ENCODE measurements at regions not wholly inside any gene's neighbourhood (a gene's known extent, or its start where the extent isn't known, plus 50 kb on each side); places are given as distances from the start of the nearest gene placed in this dataset.

DNA sequence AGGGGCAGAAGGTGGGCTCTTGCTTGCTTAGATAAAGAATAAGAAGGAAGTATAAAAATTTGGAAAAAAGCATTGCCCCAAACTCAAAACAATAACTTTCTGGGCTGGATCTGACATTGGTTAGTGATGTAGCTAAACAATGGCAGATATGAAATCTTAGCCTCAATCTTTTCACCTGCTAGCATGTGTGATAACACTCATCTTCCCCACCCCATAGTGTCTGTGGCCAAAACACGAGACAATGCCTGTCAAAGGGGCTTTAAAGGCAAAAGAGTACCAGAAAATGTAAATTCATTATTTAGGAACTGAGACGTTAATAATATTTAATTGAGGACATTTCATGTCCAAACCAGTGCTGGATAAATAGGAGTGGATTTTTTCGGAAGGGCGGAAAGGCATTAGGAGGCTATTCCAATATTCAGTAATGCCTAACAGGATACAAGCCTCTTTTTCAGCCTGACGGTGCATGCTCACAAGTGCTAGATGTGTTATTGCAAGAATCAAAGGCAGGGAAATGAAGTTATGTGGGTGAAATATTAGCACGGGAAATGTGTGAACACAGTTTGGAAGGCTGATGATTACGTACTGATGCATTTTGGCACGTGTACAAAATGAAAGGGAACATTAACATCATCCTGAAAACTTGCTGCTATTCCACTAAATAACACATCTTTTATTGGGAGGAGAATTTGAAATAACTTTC lies 395.7 kb downstream of the GALR1 start:
- CTCF ChIA-PET: no interaction called here
- POLR2A ChIA-PET: no interaction called here

DNA sequence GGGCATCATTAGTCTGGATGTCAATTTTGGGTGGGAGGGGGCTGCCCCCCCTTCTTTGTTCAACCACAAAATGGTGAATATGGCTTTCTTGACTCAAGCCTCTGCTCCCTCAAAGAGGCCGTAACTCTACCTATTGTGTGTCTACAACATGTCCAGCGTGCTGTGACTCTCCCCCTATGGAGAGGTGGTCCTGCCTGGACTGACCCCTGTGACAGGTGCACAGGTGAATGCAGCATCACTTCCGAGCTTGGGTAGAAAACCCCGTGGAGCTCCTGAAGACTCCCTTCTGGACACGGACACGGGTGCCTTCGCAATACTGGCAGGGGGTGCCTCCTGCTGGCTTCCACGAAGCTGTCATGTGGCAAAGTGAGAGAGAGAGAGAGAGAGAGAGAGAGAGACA lies 397.8 kb downstream of the GALR1 start:
- ChIA-PET CTCF (no interaction called here), POLR2A (no interaction called here)

DNA sequence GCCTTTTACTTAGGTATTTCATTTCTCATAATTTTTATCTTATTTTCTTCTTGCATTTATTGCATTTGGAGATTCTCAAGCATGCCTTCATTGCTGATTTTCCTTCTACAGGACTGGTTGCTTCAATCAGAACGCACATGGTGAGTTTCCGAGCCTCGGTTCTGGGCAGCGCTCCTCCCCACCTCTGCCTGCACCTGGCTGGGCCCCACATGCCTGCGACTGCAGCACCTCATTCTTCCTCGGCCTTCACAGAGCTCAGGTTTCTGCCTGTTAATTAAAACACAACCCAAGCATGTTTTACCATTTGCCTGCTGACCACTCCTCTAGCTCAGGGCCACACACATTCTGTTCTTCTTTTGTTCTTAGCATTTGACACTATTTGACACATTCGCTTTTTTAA lies 398.8 kb downstream of the GALR1 start:
- CTCF ChIA-PET: interaction anchor here (1.1 kb wide), 1 partner anchor 803 kb away, joined by 3 read pairs; no protein-coding TSS in a partner anchor

DNA sequence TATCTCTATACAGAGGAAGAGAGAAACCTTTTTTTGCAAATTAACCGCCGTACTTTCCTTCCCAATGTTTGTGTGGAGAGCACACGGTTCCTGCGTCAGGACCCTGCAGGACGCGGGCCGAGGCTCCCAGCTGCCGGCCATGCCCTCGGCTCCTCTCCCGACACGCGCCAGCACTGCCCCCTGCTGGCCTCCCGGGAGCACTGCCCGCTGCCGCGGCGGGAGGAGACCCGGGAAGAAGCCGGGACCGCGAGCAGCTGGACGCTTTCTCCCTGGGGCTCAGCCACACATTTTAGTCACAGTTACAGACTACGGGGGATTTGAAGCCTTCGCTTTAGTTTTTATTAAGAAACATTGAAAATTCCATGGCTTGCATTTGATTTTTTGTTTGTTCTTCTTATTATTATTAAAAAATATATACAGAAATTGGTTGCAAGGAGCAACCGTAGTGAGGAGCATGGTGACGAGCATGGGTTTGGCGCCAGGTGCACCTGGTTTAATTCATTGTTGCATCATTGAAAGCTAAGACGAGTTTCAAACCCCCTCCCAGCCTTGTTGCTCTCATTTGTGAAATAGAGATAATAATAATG lies 401.2 kb downstream of the GALR1 start:
- ChIA-PET POLR2A (no interaction called here), CTCF (interaction anchor here (0.7 to 1.1 kb wide), 3 partner anchors 14 to 886 kb away, joined by 3 to 5 read pairs (median 4); no protein-coding TSS in a partner anchor)

More for the DNA sequence above, 398.8 kb downstream of the GALR1 start:
- POLR2A ChIA-PET: no interaction called here

DNA sequence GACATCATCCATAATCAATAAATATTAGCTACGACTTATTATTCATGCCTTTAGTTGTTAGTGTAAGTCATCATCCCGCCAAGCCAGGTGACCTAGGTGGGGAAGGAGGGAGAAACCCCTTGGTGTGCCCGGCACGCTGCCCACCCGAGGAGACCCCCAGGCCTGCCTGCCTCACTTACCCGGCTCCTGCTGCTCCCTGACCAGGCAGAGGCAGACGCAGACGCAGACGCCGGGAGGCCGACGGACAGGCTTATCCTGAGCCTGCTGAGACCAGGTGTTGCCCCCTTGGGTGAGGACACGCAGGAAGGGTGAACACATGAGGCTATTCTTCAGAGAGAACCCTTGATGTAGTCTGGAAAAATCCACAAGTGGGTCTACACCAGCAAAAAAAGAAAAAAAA lies 401.8 kb downstream of the GALR1 start:
- ChIA-PET CTCF (interaction anchor here (0.7 to 1.1 kb wide), 3 partner anchors 14 to 887 kb away, joined by 3 to 5 read pairs (median 4); no protein-coding TSS in a partner anchor), POLR2A (no interaction called here)

DNA sequence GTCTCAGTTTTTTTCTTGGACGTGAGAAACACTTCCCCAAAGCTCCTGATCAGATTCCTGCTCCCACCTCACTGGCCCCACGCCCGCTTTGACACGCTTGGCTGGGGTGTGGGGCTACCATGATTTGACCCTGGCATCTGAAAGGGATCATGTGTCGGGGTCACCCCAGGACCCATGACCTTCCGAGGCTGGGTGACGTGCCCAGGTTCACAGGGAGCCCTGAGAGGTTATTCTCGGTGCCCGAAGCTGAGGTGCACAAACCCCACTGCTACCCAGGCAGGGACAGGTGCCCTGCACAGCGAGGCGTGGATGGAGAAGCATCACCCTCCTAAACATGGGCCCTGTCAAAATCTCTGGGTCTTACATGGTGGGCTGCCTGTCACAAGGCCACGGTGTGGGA lies 404.1 kb downstream of the GALR1 start:
- ChIA-PET CTCF (no interaction called here), POLR2A (no interaction called here)

DNA sequence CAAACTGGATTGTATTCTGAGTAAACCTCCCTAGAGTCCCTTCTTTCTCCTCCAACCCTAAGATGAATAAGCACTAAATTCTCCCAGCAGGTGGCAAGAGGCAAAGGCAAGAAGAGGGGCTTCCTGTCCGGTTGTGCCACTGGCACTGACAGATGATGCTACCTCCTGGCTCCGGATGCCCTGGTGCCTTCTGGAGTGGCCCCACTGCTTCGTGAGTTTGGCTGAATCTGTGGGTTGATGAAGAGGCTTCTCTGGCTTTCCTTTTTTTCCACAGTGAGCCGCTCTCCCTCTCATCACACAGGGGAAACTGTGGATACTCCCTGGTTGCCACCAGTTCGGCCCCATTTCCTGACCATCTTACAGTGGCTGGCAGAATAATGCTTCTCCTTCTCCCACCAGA lies 404.7 kb downstream of the GALR1 start:
- ChIA-PET CTCF (no interaction called here), POLR2A (no interaction called here)

DNA sequence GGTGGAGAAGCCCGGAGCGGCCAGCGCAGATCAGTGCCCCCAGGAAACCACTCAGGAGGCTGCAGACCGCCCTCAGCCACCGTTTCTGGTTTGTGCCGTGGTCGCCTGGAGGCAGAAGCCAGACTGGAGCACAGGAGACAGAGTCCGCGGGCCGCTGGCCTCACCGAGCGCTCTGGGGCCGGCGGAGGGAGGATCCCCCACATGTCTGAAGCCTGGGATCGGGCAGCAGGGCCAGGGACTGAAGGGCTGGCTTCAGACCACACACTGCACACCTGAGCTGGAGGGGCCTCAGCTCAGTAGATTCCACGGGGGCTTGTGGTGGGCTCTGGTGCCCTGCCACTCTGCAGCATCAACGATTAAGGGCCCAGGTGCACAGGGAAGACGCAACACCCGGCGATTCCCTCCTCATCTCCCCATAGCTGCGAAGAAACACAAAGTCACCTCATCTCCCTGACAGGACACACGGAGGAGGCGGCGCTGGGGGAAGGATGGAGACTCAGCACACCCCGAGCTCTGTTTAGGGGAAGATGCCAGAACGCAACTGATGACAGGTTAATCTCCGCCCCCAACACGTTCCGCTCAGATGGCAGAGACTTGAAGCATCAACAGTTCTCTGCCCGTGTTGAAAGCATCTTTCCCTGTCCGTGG lies 408.1 kb downstream of the GALR1 start:
- ChIA-PET CTCF (no interaction called here), POLR2A (no interaction called here)

DNA sequence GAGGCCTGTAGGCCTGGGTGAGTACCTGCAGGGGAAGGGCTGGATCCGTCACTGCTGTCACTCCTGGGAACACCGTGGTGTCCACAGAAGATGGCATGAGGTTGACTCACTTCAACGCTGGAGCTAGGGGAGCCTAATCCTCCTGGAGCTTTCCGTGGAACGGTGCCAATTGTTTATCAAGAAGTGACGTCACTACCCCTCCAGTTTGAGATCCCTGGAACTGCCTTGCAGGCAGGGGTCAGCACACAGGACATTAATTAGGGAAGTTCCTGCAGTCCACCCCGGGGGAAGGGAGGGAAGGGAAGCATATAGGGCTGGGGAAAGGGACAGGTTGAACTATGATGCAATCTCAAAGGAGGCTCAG lies 408.6 kb downstream of the GALR1 start:
- POLR2A ChIA-PET: no interaction called here
- CTCF ChIA-PET: no interaction called here

DNA sequence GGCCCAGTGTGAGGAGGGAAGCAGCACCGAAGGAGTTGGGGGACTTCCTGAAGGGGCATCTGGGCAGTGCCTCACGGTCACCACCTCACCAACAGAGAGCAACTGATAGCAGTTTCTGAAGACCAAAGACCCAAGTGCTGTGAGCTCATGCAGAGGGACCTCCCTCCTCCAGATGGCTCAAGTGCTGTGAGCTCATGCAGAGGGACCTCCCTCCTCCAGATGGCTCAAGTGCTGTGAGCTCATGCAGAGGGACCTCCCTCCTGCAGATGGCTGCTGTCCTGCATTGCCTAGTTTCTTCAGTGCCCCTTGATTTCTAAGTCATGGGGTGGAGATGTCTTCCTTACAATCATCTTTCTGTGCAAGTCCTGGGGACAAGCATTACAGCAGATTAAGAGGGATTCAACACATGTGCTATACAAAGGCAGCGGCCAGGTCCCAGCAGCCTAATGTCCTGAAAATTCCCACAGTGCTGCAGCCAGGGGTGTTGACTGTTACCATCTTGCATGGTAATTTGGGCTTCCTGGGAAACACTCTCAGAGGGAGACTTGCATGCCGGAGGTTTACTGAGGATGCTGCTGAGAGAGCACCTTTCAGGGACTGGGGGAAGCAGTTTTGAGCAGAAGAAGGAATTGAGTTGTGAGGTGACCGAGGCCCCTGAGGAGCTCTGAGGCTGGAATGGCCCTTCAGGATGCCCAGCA lies 409.3 kb downstream of the GALR1 start:
- ChIA-PET POLR2A (no interaction called here), CTCF (no interaction called here)

DNA sequence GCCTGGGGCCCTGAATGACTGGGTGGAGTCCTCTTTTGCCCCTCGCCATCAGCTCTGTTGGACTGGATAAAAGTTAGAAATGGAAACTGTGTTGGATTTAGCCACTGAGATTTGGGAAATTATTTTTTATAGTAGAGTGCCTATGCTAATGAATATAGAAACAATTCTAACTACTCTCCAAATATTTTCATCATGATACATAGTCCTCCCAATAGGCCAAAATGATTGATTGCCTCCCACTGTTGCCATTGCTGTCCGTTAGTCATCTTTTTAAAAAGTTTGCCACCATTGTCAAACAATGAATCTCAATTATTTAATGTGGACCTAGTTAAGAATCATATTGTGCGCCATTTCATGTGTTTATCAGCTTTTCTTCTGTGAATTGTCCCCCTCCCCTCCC lies 417.0 kb downstream of the GALR1 start:
- POLR2A ChIA-PET: no interaction called here

DNA sequence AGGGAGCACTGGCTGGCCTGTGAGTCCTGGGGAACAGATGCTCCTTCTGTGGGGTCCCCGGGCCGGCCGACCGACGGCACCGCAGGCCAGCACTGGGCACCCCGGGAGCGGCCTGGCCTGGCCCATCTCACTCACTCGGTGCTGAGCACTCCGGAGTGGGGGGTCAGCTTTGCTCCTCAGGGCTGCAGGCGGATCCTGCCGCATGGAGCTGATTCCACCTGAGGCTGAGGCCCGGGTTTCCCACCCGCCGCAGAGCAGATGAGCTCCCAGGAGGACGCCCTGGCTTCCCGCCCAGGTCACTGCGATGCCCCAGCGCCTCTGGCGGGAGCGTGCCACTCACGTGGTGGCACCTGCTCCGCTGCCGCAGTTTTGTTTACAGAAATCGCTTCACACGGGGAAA lies 418.6 kb downstream of the GALR1 start:
- CTCF ChIA-PET: no interaction called here
- POLR2A ChIA-PET: no interaction called here

More for the DNA sequence above, 417.0 kb downstream of the GALR1 start:
- CTCF ChIA-PET: no interaction called here

DNA sequence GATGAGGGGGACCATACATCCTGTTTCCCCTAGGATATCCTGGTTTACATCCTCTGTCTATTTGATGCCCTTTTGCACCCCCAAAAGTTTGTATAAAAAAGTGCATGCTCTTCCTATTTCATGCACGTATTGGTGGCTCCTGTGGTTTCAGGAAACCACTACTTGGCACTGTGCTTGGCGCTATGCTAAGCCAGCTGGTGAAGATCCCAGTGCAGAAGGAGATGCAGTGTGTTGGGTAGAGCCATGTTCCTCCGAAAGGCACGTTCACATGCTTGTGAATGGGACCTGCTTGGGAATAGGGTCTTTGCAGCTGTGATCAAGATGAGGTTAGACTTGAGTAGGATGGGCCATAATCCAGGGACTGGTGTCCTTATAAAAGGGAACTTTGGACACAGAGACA lies 419.7 kb downstream of the GALR1 start:
- CTCF ChIA-PET: no interaction called here
- POLR2A ChIA-PET: no interaction called here

DNA sequence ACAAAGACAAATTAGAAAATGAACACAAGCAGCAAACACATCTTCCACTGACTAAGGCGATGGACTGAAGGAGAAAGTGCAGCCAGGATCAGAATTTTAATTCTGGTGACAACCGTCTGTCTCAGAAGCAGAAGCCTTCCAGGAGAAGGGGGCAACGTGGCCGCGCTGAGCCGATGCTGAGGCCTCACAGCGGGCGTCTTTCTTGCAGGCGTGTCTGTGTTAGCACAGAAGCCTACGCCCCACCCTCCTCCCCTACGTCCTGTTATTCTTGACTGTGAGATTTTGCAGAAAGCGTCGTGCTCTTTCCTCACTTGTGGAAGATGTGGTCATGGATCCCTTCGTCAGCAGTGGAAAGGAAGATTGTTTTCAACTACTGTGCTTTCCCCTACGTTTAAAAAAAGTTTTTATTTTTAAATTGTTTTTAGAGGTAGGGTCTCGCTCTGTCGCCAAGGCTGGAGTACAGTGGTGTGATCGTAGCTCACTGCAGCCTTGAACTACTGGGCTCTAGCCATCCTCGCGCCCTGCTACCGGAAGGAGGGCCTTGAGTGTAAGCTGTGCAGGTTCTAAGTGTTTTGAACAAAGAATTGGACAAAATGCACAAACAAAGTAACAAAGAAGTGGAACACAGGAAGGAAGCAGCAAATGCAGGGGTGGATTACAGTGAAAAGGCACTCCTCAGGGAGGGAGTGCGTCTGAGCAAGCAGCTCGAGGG lies 422.0 kb downstream of the GALR1 start:
- ChIA-PET CTCF (no interaction called here), POLR2A (no interaction called here)

DNA sequence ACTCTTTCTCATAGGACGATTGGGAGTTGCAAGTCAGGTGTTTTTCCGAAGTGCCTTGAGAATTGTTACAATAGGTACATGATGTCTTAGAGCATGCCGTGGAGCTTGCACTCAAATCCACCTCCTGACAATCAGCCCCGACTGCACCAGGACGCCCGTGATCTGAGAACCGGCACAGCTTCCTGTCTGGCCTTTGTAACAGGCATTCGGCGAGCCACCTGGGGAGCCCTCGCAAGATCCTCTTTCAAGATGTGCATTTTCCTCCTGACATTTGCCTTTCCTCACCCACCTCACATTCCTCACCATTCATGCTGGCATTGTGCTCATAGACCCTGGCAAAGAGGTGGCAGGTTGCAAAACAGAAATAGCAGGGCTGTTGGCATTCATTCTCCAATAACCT lies 427.3 kb downstream of the GALR1 start:
- POLR2A ChIA-PET: no interaction called here
- CTCF ChIA-PET: no interaction called here

DNA sequence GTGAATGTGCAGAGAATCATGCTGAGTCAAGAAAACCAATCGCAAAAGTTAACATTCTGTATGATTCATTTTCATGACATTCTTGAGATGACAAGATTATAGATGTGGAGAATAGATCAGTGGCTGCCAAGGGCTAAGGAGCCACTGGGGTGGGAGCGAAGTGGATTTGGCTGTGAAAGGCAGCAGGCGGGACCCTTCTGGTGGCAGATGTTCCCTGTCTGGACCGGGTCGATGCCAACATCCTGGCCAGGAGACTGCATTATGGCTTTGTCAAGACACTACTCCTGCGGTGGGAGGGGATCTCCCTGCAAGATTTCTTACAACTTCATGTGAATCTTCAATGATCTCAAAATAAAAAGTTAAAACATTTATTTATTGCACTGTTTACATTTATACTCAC lies 427.9 kb downstream of the GALR1 start:
- POLR2A ChIA-PET: no interaction called here

DNA sequence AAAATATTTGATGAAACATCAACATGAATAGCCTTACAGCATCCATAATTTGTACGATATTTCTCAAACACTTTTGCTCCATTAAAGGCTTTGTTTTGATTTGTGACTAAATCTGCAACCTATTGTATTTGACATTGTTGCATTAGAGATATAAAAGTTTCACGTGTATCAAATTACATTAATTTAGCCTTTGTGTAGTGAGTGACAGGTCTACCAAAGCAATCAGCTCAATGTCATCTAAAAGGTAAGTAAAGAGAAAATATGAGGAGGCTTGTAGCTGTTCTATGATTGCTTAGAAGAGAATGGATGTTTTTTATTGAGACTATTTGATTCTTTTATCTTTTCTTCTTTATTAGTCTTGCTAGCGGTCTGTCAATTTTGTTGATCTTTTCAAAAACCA lies 430.2 kb downstream of the GALR1 start:
- ChIA-PET POLR2A (no interaction called here), CTCF (no interaction called here)

More for the DNA sequence above, 427.9 kb downstream of the GALR1 start:
- CTCF ChIA-PET: no interaction called here

DNA sequence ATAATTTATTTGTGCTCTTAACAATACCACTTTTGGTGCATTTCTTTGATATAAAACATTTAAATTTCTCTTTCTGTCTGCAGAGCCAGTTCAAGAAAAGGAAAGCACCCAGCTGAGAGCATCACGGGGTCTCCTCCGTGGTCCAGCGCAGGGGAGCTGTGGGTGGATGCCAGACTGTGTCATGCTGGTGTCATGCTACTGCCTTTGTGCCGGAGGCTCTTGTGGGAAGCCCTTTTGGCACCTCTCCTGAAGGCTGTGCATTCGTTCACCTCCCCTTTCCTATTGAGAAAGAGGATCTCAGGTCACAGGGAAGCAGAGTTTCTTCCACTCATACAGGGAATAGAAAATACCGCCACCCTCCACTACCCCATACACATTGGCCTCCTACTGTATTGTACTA lies 450.4 kb downstream of the GALR1 start:
- ChIA-PET POLR2A (no interaction called here), CTCF (no interaction called here)

DNA sequence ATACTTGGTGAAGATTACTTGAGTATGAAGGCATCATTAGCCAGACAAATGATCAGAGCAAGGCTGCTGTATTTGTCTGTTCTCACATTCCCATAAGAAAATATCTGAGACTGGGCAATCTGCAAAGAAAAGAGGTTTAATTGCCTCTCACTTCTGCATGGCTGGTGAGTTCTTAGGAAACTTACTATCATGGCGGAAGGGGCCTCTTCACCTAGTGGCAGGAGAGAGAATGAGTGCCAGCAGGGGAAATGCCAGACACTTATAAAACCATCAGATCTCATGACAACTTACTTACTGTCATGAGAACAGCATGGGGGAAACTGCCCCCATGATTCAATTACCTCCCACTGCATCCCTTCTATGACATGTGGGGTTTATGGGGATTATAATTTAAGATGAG lies 452.3 kb downstream of the GALR1 start:
- POLR2A ChIA-PET: no interaction called here

DNA sequence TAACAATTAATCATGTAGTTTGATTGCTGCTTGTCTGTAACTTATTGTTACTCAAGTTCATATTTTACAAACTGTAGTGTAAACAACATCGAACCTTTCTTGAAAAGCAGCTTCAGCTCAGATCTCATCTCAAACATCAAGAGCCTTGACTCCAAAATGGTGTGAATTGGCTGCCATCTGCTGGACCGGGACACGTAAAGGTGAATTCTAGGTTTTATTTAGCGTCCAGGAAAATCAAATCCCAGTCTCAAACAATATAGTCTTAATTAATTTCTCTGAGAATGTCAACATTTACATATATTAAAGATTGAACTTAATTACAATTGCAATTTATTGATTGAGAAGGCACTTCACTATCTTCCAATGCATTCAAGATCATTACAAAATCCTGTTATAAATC lies 453.0 kb downstream of the GALR1 start:
- POLR2A ChIA-PET: no interaction called here
- CTCF ChIA-PET: no interaction called here

More for the DNA sequence above, 452.3 kb downstream of the GALR1 start:
- CTCF ChIA-PET: no interaction called here

DNA sequence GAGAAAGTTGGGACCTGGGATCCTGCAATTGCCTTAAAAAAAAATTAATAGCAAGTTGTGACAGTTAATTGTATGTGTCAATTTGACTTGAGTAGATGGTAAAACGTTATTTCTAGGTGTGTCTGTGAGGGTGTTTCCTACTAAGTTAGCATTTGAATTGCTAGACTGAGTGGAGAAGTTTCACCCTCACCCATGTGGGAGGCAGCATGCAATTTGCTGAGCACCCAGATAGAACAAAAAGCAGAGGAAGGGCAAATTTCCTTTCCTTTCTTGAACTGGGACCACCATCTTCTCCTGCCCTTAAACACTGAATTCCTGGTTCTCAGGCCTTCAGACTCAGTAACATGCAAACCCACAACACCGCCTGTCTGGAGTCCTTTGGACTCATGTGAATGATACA lies 455.7 kb downstream of the GALR1 start:
- ChIA-PET POLR2A (no interaction called here), CTCF (no interaction called here)
